ENCODE measurements at regions not wholly inside any gene's neighbourhood (a gene's known extent, or its start where the extent isn't known, plus 50 kb on each side); places are given as distances from the start of the nearest gene placed in this dataset.

DNA sequence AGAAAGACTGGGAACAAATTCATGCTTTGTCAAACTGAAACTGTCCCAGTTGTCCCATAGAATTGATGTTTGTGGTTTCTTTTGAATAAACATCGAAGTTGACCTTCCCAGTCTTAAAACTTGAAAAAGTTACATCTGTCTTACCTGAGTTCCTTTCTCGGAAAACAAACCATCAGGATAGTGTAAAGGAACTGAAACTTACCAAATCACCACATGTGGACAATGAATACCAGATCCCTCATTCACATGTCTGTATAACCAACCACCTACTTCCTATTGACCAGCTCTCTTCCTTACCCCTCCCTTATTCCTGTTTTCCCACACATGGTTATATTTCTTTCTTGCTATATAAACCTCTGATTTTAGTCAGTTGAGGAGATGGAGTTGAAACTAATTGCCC lies 791.7 kb upstream of the PCDH20 start:
- TF ChIP-seq POLR2A (IDR thresholded peaks at IDR 0.05) (no peak), EP300 (IDR thresholded peaks at IDR 0.05) (no peak)
- TF ChIP-seq, protein P1, sequence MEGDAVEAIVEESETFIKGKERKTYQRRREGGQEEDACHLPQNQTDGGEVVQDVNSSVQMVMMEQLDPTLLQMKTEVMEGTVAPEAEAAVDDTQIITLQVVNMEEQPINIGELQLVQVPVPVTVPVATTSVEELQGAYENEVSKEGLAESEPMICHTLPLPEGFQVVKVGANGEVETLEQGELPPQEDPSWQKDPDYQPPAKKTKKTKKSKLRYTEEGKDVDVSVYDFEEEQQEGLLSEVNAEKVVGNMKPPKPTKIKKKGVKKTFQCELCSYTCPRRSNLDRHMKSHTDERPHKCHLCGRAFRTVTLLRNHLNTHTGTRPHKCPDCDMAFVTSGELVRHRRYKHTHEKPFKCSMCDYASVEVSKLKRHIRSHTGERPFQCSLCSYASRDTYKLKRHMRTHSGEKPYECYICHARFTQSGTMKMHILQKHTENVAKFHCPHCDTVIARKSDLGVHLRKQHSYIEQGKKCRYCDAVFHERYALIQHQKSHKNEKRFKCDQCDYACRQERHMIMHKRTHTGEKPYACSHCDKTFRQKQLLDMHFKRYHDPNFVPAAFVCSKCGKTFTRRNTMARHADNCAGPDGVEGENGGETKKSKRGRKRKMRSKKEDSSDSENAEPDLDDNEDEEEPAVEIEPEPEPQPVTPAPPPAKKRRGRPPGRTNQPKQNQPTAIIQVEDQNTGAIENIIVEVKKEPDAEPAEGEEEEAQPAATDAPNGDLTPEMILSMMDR (IDR thresholded peaks at IDR 0.05), result no peak
- H3K4me3 ChIP-seq, result no peak overlapping the region
- intact Hi-C loops (cut with DNase I), result no loop called here
- no peaks in the 10 kb centered on the region for H3K4me1 ChIP-seq (ENCODE audit: insufficient read depth)
- no peaks in the 10 kb centered on the region for H3K36me3 ChIP-seq
- H3K9me3 ChIP-seq, result no peaks in the 10 kb centered on the region
- H3K27ac ChIP-seq, result no peak overlapping the region
- H3K27me3 ChIP-seq, result no peaks in the 10 kb centered on the region
- 79 to 87% (median 81%) methylated on average over 2 of the region's 2 CpGs for WGBS, 3 donors
- no peak for DNase-seq

DNA sequence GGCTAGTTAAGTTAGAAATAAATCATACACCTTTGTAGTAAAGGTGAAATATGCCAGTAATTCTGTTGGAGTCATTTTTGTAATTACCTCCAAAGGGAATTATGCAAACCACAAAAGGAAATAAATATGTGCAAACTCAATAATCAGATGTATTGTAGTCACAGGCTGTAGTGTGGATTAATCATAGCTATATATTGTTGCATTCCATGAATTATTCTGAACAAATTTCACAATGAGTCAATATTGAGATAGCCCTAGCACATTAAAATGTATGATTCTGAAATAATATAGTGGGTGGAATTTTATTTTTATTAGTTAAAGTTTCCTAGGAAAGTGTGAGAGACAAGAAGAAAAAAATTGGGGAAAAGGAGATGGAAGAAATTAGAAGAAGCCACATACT lies 790.5 kb upstream of the PCDH20 start:
- intact Hi-C loops (cut with DNase I), result no loop called here
- Histone ChIP-seq H3K9me3 (no peaks in the 10 kb centered on the region), H3K36me3 (no peaks in the 10 kb centered on the region), H3K27ac (no peak overlapping the region), H3K27me3 (no peaks in the 10 kb centered on the region), H3K4me1 (ENCODE audit: insufficient read depth) (no peaks in the 10 kb centered on the region), H3K4me3 (no peak overlapping the region)
- no peak for DNase-seq
- no peak for TF ChIP-seq EP300 (IDR thresholded peaks at IDR 0.05)
- TF ChIP-seq, protein P1 (IDR thresholded peaks at IDR 0.05), result no peak
- TF ChIP-seq POLR2A (IDR thresholded peaks at IDR 0.05), result no peak

DNA sequence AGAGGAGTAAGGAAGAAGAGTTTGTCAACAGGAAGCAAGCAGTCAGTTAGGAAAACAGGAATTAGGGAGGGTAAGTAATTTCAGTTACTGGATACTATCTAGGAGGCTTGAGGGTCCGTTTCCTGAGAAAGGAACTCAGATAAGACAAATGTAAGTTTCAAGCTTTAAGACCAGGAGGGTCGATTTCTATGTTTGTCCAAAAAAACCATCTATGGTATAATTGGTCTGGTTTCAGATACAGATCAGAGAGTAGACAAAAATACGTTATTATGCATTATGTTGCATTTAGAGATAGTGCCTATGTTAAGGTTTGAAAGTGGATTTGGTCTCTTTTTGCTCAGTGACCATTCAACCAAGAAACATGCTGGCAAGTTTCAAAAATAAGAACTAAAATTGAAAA lies 789.6 kb upstream of the PCDH20 start:
- WGBS, 3 donors, result 53 to 76% (median 72%) methylated on average over 3 of the region's 3 CpGs
- intact Hi-C loops (cut with DNase I), result no loop called here
- H3K36me3 ChIP-seq, result no peaks in the 10 kb centered on the region
- H3K27ac ChIP-seq, result no peak overlapping the region
- H3K4me3 ChIP-seq, result no peak overlapping the region
- H3K27me3 ChIP-seq, result no peaks in the 10 kb centered on the region
- no peaks in the 10 kb centered on the region for H3K4me1 ChIP-seq (ENCODE audit: insufficient read depth)
- no peaks in the 10 kb centered on the region for H3K9me3 ChIP-seq
- TF ChIP-seq EP300 (IDR thresholded peaks at IDR 0.05) (no peak), POLR2A (IDR thresholded peaks at IDR 0.05) (no peak)
- TF ChIP-seq, protein P1 (IDR thresholded peaks at IDR 0.05), result no peak
- DNase-seq, result no peak

DNA sequence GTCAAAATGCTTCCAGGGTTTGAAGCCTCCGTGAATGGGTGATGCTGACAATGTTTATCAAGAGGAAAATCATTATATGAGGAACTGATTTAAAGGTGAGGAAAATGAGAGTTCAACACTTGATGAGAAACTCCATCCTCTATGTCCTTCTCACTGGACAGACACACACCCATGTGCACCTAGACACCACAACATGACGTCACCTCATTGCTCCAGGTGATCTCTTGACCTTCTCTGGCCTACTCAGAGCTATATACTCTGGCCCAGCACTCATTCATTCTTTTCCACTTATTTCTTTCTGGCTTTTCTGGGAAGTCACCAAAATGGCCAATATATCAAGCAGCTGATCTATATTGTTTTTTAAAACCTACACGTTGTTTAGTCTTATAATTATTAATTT lies 778.7 kb upstream of the PCDH20 start:
- H3K36me3 ChIP-seq, result no peaks in the 10 kb centered on the region
- H3K9me3 ChIP-seq, result peaks cover 0 to 2% of the 10 kb centered on the region in 2 donors
- no peaks in the 10 kb centered on the region for H3K27me3 ChIP-seq
- no peak overlapping the region for H3K4me3 ChIP-seq
- H3K4me1 ChIP-seq (ENCODE audit: insufficient read depth), result no peaks in the 10 kb centered on the region
- H3K27ac ChIP-seq, result no peak overlapping the region
- TF ChIP-seq EP300 (IDR thresholded peaks at IDR 0.05) (no peak), POLR2A (IDR thresholded peaks at IDR 0.05) (no peak)
- TF ChIP-seq, protein P1 (IDR thresholded peaks at IDR 0.05), result no peak
- intact Hi-C loops (cut with DNase I), result no loop called here
- 65 to 72% (median 68%) methylated on average over 3 of the region's 3 CpGs for WGBS, 3 donors
- no peak for DNase-seq

DNA sequence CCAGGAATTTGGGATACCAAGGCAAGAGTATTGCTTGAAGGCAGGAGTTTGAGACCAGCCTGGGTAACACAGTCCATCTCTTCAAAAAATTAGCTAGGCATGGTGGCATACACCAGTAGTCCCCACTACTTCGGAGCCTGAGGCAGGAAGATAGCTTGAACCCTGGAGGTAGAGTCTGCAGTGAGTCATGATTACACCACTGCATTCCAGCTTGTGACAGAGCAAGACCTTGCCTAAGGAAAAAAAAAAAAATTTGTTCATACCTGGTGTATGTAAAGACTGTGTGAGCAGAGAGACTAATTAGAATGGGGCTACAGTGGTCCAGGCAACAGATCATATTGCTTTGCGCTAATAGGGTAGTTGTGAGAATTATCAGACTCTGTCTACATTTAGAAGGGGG lies 778.3 kb upstream of the PCDH20 start:
- TF ChIP-seq EP300 (IDR thresholded peaks at IDR 0.05) (no peak), POLR2A (IDR thresholded peaks at IDR 0.05) (no peak)
- TF ChIP-seq, protein P1 (IDR thresholded peaks at IDR 0.05), result no peak
- no peak for DNase-seq
- Histone ChIP-seq H3K27ac (no peak overlapping the region), H3K27me3 (no peaks in the 10 kb centered on the region), H3K4me1 (ENCODE audit: insufficient read depth) (no peaks in the 10 kb centered on the region), H3K9me3 (peaks cover 0 to 2% of the 10 kb centered on the region in 2 donors), H3K4me3 (no peak overlapping the region), H3K36me3 (no peaks in the 10 kb centered on the region)
- WGBS, 3 donors, result 49 to 95% (median 95%) methylated on average over 2 of the region's 2 CpGs
- intact Hi-C loops (cut with DNase I), result no loop called here

Data from ovary (tissue), 7 donors.